Esophagus mucosa (tissue), 1 donor: ENCODE measurements at regions not wholly inside any gene's neighbourhood (a gene's known extent, or its start where the extent isn't known, plus 50 kb on each side); places are given as distances from the start of the nearest gene placed in this dataset.

Experiments
- ATAC-seq: fragments of 200-7000 bp; cut with Tn5 transposase; one replicate; pipeline ENCODE4 v1.9.1; 2020
- donor health status: DM: yes; HTN: yes; CAD: no.

DNA sequence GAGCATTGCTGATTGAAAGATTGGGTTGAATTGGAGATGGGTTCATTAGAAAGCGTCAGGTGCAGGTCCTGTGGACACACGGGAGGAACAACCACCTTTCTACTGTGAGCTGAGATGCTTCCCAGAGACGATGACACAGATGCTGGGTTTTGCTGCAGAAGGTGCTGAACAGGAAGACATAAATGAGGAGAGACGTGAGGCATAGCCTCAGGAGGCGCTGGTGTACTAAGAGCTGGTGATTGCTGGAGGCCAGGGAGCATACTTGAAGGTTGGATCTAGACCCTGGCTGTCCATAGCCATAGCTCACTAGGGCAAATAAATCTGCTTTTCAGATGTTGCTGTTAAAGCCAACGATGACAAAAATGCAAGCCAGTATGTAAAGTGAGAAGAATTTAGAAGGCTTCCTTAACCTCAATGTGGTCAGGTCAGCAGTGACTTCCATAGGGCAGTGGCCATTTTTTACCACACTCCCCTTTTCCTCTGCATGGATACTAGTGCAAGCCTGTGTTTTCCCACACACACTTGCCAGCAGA lies 153.7 kb downstream of the SOX11 start:
- ATAC-seq = no peak

GRCh38 chr2:5846881-5847280 lies 154.7 kb downstream of the SOX11 start:
- ATAC-seq = no peak

DNA sequence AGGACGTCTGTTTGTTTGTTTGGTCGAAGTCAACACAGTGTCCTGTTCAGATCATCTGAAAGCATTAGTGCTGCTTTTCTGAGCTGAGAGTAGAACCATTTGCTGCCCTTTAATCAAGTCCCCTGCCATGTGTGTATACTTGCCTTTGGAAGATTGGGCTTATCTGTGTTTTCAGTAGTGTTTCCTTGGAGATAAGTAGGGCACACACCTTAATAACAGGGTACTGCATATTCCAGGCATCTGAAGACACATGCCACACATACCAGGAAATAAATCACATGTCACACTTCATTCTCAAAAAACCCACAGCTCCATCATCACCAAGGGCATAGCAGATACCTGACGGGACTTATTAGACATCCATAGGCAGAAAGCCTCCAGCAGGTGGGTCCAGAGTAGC lies 157.4 kb downstream of the SOX11 start:
- no peak for ATAC-seq

- no peak for ATAC-seq
Observed at GRCh38 chr2:5851410-5851809, 159.2 kb downstream of the SOX11 start.

GRCh38 chr2:5854797-5855196 lies 162.6 kb downstream of the SOX11 start:
- ATAC-seq = no peak

DNA sequence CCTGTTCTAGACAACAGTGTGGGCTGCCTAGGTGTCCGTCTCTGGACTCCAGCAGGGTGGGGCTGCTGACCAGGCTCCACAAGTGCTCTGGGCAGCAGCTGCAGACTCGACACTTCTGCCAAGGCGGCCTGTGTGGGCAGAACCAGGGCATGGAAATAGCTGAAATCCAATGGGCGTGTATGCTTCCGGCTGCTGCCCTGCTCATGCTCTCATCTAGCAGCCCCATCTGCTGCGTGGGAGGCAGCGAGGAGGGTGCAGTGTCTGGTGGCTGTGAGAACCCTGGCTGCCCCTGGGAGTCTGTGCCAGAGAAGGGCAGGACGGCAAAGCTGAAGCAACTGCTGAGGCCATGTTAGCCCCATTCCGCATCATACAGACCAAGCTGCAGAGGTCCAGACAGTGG lies 174.9 kb downstream of the SOX11 start:
- no peak for ATAC-seq

- no peak for ATAC-seq
Observed at GRCh38 chr2:5868931-5869330, 176.7 kb downstream of the SOX11 start.

GRCh38 chr2:5869936-5870335 lies 177.8 kb downstream of the SOX11 start:
- no peak for ATAC-seq

DNA sequence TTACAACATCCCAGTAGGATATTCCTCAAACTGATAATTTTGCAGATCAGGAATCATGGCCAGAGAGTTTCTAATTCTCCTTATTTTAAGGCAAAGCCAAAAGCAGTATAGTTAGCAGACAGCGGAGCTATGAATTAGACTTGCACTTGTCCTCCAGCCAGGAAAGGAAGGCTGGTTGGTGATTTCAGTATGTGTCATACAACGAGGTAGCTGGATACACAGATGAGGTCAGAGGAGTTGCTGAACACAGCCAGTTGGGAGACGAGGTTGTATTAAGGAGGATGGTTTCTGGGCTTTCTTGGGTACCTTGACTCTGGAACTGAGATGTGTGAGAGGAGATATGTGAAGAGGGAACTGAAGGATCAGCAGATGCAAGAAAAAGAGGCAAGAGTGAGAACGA lies 185.2 kb downstream of the SOX11 start:
- ATAC-seq = no peak

GRCh38 chr2:5885451-5886173 lies 193.4 kb downstream of the SOX11 start:
- ATAC-seq = no peak

DNA sequence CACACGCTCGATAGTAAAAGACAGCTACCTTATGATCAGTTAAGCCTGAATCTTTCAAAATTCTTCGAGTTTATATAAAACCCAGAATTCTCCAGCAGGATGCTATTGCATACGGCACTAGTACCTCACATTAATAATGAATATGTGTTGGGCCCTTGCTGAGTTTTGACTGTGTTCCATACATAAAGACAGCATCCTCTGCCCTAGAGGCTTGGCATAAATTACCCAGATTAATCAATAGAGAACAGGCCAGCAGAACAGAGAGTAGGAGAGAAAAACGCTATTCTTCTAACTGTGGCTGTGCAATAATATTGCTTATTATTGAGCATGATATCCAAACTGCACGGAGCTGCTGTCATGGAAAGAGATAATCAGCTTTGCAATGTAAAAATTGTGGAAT lies 194.3 kb downstream of the SOX11 start:
- no peak for ATAC-seq

GRCh38 chr2:5888126-5888525 lies 195.9 kb downstream of the SOX11 start:
- ATAC-seq = no peak

DNA sequence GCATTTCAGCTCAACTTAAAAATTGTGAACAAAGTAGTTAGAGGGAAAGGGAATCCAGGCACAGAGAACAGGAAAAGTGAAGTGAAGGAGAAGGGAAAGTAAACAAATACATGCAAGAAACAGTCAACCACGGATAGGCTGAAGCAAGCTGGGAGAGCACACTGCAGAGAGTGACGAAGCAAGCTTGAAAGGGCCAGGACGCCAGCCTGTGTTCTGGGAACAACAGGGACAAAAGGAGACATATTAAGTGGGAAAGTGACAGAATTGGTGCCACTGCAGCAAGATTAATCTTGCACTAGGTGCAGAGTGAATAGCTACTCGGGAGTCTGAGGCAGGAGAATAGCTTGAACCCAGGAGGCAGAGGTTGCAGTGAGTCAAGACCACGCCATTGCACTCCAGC lies 197.3 kb downstream of the SOX11 start:
- ATAC-seq = no peak

- no peak for ATAC-seq
Observed at GRCh38 chr2:5894355-5894754, 202.2 kb downstream of the SOX11 start.

DNA sequence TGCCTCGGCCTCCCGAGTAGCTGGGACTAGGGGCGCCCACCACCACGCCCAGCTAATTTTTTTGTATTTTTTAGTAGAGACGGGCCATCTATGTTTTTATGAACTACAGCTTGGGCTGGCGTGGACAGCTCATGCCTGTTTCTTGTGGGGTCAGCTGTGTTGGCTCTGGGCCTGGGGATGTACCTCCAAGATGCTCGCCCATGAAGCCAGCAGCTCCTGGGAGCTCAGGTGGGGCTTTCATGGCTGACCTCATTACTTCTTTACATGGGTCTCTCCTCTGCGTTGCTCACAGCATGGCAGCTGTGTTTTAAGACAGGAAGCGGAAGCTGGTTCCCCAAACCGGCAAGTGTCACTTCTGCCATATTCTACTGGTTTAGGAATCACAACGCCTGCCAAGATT lies 203.1 kb downstream of the SOX11 start:
- ATAC-seq = no peak

DNA sequence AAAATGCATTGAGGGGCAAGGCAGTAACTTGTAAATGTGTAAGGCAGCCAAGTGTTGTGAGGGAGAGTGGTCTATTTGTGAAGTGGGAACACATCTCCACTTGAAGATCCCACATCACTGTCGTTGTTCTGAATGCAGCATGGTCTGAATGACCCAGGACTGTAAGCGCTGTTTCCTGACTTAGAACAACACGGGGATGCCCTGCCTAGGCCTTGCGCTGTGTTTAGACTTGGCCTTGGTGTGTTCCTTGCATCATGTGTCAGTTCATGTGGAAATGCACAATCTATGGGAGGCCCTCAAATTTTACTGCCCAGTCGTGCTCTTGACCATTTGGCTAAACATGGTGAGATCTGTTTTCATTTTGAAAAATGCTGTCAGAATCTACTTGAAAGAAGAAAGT lies 205.1 kb downstream of the SOX11 start:
- ATAC-seq = no peak

- ATAC-seq = no peak
Observed at GRCh38 chr2:5898667-5899066, 206.5 kb downstream of the SOX11 start.

DNA sequence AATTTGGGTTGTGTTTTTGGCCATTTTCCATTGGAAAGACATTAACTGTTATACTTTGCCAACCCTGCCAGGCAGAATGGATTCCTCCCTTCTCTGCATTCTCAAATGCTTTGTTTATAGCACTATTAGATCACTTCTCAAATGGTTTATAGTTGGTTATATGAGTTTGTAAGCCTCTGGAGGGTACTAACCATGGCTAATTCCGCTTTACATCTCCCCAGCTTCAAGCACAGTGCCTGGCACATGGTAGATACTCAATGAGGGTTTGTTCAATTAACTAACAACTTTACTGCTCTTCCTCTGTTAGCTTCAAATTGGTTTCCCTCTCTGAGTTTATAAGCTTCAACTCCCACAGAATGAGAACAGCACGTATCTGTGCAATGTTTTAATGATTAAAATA lies 213.5 kb downstream of the SOX11 start:
- ATAC-seq = no peak

DNA sequence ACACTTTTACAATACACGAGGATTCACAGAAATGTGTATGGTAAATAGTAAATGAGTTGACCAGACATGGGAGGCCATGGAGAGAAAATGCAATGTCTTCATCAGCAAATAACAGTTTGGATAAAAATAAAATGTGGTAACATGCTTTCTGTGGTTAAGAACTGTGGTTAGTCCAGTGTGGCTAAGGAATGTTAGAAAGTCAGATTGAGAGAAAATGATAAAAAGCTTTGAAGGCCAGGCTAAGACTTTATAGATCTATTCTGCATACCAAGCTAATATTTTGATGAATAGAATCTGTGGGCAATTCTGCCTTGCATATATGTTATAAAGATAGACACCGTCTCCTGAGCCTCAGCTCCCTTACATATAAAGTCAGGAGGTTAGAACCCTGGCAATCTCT lies 215.9 kb downstream of the SOX11 start:
- no peak for ATAC-seq

- no peak for ATAC-seq
Observed at GRCh38 chr2:5911718-5912117, 219.5 kb downstream of the SOX11 start.

- no peak for ATAC-seq
Observed at GRCh38 chr2:5913711-5914395, 221.7 kb downstream of the SOX11 start.

- no peak for ATAC-seq
Observed at GRCh38 chr2:5914811-5915611, 222.8 kb downstream of the SOX11 start.

- no peak for ATAC-seq
Observed at GRCh38 chr2:5915881-5916310, 223.7 kb downstream of the SOX11 start.
